Trophoblast cell (in vitro differentiated cells and primary cell): ENCODE measurements at regions not wholly inside any gene's neighbourhood (a gene's known extent, or its start where the extent isn't known, plus 50 kb on each side); places are given as distances from the start of the nearest gene placed in this dataset.

Experiments
- DNase-seq, 2 donors: peaks; one replicate each; pipeline ENCODE4 v3.0.0-alpha.2; 2016
- H2AFZ ChIP-seq: 2 replicates; pipeline ENCODE4 v1.6.1; 2013; ENCODE audit warnings: low read length, moderate library complexity, mild to moderate bottlenecking; ENCODE audit not compliant: insufficient read depth, poor library complexity
- H2AK5ac ChIP-seq: 2 replicates; pipeline ENCODE4 v1.6.1; 2013; ENCODE audit warnings: mild to moderate bottlenecking, low read length
- H2BK120ac ChIP-seq: 2 replicates; pipeline ENCODE4 v1.6.1; 2013; ENCODE audit warnings: low read length, mild to moderate bottlenecking, moderate library complexity; ENCODE audit not compliant: insufficient read depth, poor library complexity
- H2BK12ac ChIP-seq: 2 replicates; pipeline ENCODE4 v1.6.1; 2013; ENCODE audit warnings: mild to moderate bottlenecking, low read length, moderate library complexity
- H2BK5ac ChIP-seq: 2 replicates; pipeline ENCODE4 v1.6.1; 2013; ENCODE audit warnings: low read length, low read depth, moderate library complexity, mild to moderate bottlenecking; ENCODE audit not compliant: poor library complexity
- H3K14ac ChIP-seq: 2 replicates; pipeline ENCODE4 v1.6.1; 2013; ENCODE audit warnings: mild to moderate bottlenecking, low read length
- H3K18ac ChIP-seq: 2 replicates; pipeline ENCODE4 v1.6.1; 2013; ENCODE audit warnings: mild to moderate bottlenecking, low read length
- H3K23ac ChIP-seq: 2 replicates; pipeline ENCODE4 v1.6.1; 2013; ENCODE audit warnings: low read length
- H3K27ac ChIP-seq: 2 replicates; pipeline ENCODE4 v1.5.1; 2013; ENCODE audit warnings: low read depth, mild to moderate bottlenecking, inconsistent platforms, low read length, moderate library complexity
- H3K27me3 ChIP-seq: 2 replicates; pipeline ENCODE4 v1.6.1; 2013; ENCODE audit warnings: inconsistent platforms, mild to moderate bottlenecking, low read length, moderate library complexity; ENCODE audit not compliant: insufficient read depth
- H3K36me3 ChIP-seq, 2 experiments: 1 replicate in 1 of 2; 2 replicates in 1 of 2; pipeline ENCODE4 v1.6.1; 2013; ENCODE audit warnings: low read length in 2 of 2, mild to moderate bottlenecking in 2 of 2, moderate library complexity in 1 of 2; ENCODE audit not compliant: insufficient read depth in 2 of 2, control insufficient read depth in 1 of 2
- H3K4ac ChIP-seq: 2 replicates; pipeline ENCODE4 v1.6.1; 2013; ENCODE audit warnings: low read depth, mild to moderate bottlenecking, low read length, moderate library complexity
- H3K4me1 ChIP-seq, 2 experiments: 1 replicate in 1 of 2; 2 replicates in 1 of 2; pipeline ENCODE4 v1.6.1; 2013; ENCODE audit warnings: low read length in 2 of 2, mild to moderate bottlenecking in 2 of 2, moderate library complexity in 1 of 2; ENCODE audit not compliant: insufficient read depth in 2 of 2, control insufficient read depth in 1 of 2
- H3K4me2 ChIP-seq: 2 replicates; pipeline ENCODE4 v1.6.1; 2013; ENCODE audit warnings: inconsistent platforms, mild to moderate bottlenecking, low read length, moderate library complexity
- H3K4me3 ChIP-seq: 2 replicates; pipeline ENCODE4 v1.5.1; 2013; ENCODE audit warnings: mild to moderate bottlenecking, low read depth, low read length, inconsistent platforms
- H3K79me1 ChIP-seq: one replicate; pipeline ENCODE4 v1.6.1; 2013; ENCODE audit warnings: low read length
- H3K79me2 ChIP-seq: 2 replicates; pipeline ENCODE4 v1.6.1; 2013; ENCODE audit warnings: low read length, mild to moderate bottlenecking; ENCODE audit not compliant: control insufficient read depth, insufficient read depth, poor library complexity
- H3K9ac ChIP-seq: 2 replicates; pipeline ENCODE4 v1.6.1; 2013; ENCODE audit warnings: mild to moderate bottlenecking, low read length
- H3K9me3 ChIP-seq: 2 replicates; pipeline ENCODE4 v1.6.1; 2013; ENCODE audit warnings: low read depth, mild to moderate bottlenecking, control low read depth, inconsistent platforms, low read length; ENCODE audit not compliant: insufficient read depth
- H4K12ac ChIP-seq: 2 replicates; pipeline ENCODE4 v1.6.1; 2013; ENCODE audit warnings: low read depth, mild to moderate bottlenecking, low read length, moderate library complexity
- H4K8ac ChIP-seq: 2 replicates; pipeline ENCODE4 v1.6.1; 2013; ENCODE audit warnings: low read depth, mild to moderate bottlenecking, low read length, moderate library complexity
- H4K91ac ChIP-seq: one replicate; pipeline ENCODE4 v1.6.1; 2013; ENCODE audit warnings: low read depth, mild to moderate bottlenecking, low read length, moderate library complexity
- WGBS: extraction: QIAGEN DNeasy Blood & Tissue Kit; methylation state at CpG from one replicate; pipeline ENCODE4 v1.1.7; 2013; ENCODE audit warnings: missing lambda C conversion rate; ENCODE audit not compliant: insufficient read length, insufficient coverage; ENCODE audit errors: extremely low coverage; 5-methylcytosine and 5-hydroxymethylcytosine counted together

DNA sequence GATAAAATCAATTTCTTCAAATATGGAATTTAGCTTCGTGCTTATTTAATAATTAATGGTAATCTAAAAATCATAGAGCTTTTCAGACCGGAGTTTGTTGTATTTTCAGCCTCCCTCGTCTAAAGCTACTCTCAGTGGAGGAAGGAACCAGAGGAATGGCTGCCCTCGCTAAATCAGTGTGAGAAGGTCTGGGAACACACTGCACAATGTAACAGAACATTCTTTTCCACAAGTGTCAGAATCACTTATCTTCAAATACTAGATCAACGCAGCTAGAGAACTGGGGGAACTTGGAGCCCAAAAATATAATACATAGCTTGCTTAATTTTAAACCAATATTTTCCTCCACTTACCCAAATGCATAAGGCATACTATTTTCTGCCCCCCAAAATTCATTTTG lies 148.5 kb downstream of the MTERF1 start:
- no peaks in the 10 kb centered on the region for H3K4me1 ChIP-seq
- no peaks in the 10 kb centered on the region for H3K27me3 ChIP-seq
- H2AFZ ChIP-seq: no peak overlapping the region
- no peak overlapping the region for H3K4me2 ChIP-seq
- H3K9ac ChIP-seq: no peak overlapping the region
- H3K9me3 ChIP-seq: no peaks in the 10 kb centered on the region
- H2BK5ac ChIP-seq: no peak overlapping the region
- H2BK120ac ChIP-seq: no peak overlapping the region
- no peaks in the 10 kb centered on the region for H3K36me3 ChIP-seq
- no peak overlapping the region for H4K8ac ChIP-seq
- H3K4ac ChIP-seq: no peak overlapping the region
- H3K79me1 ChIP-seq: no peaks in the 10 kb centered on the region
- no peak overlapping the region for H2BK12ac ChIP-seq
- no peak overlapping the region for H3K23ac ChIP-seq
- H4K12ac ChIP-seq: no peak overlapping the region
- no peak overlapping the region for H3K18ac ChIP-seq
- H2AK5ac ChIP-seq: no peak overlapping the region
- DNase-seq: no peak
- H3K4me3 ChIP-seq: no peak overlapping the region
- H3K79me2 ChIP-seq: no peaks in the 10 kb centered on the region
- no peak overlapping the region for H3K14ac ChIP-seq
- H4K91ac ChIP-seq: no peak overlapping the region
- WGBS: no CpG with 5 or more reads among the region's 5 CpGs
- H3K27ac ChIP-seq: no peak overlapping the region

DNA sequence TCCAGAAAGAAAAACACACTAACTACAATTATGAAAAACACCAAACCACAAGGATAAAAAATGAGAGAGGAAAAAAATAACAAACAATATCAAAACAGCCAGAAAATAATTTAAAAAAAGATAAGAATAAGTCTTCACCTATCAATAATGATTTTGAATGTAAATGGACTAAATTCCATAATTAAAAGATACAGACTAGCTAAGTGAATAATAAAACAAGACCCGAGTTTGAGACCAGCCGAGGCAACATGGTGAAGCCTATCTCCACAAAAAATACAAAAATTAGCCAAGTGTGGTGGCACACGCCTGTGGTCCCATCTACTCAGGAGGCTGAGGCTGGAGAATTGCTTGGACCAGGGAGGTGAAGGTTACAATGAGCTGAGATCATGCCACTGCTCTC lies 131.1 kb downstream of the MTERF1 start:
- Histone ChIP-seq H3K18ac (no peak overlapping the region), H3K27me3 (no peaks in the 10 kb centered on the region), H3K4ac (no peak overlapping the region), H2BK5ac (no peak overlapping the region), H3K23ac (no peak overlapping the region), H4K12ac (no peak overlapping the region), H4K91ac (no peak overlapping the region), H2BK12ac (no peak overlapping the region), H3K9ac (no peak overlapping the region), H3K79me1 (no peaks in the 10 kb centered on the region), H4K8ac (no peak overlapping the region), H2BK120ac (no peak overlapping the region), H3K4me1 (no peaks in the 10 kb centered on the region), H3K27ac (no peak overlapping the region), H3K14ac (no peak overlapping the region), H2AK5ac (no peak overlapping the region), H3K4me2 (no peak overlapping the region), H3K79me2 (no peaks in the 10 kb centered on the region), H3K9me3 (peaks cover 3% of the 10 kb centered on the region), H3K36me3 (no peaks in the 10 kb centered on the region), H2AFZ (no peak overlapping the region), H3K4me3 (no peak overlapping the region)
- WGBS: no CpG with 5 or more reads among the region's 3 CpGs
- DNase-seq: no peak

DNA sequence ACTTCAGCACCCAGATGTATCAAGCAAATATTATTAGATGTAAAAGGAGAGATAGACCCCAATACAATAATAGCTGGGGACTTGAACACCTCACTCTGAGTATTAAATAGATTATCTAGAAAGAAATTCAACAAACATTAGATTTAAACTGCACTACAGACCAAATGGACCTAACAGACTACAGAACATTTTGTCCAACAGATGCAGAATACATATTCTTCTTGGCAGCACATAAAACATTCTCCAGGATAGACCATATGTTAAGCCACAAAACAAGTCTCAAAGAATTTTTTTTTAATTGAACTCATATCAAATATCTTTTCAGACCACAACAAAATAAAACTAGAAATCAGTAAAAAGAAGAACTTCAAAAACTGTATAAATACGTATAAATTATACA lies 130.4 kb downstream of the MTERF1 start:
- no CpG with 5 or more reads among the region's 1 CpG for WGBS
- DNase-seq: no peak

DNA sequence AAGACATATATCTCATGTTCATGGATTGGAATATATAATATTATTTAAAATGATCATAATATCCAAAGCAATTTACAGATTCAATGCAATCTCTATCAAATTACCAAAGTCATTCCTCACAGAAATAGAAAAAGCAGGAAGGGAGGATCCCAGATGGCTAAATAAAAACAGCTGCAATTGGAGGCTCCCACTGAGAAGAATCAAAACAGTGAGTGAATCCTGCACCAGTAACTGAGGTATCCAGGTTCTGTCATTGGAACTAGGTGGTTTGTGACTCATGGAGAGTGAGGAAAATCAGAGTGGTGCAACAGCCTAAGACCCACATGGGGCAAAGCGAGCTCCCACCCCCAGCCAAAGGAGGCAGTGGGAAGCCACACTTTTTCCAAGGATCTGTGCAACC lies 128.4 kb downstream of the MTERF1 start:
- Histone ChIP-seq H3K4me1 (no peaks in the 10 kb centered on the region), H3K79me1 (no peaks in the 10 kb centered on the region), H3K23ac (no peak overlapping the region), H2BK12ac (no peak overlapping the region), H3K4ac (no peak overlapping the region), H3K36me3 (no peaks in the 10 kb centered on the region), H2AFZ (no peak overlapping the region), H3K4me3 (no peak overlapping the region), H2AK5ac (no peak overlapping the region), H3K79me2 (no peaks in the 10 kb centered on the region), H2BK120ac (no peak overlapping the region), H4K12ac (no peak overlapping the region), H2BK5ac (no peak overlapping the region), H3K9ac (no peak overlapping the region), H4K8ac (no peak overlapping the region), H3K4me2 (no peak overlapping the region), H3K9me3 (peaks cover 3% of the 10 kb centered on the region), H4K91ac (no peak overlapping the region), H3K27me3 (no peaks in the 10 kb centered on the region), H3K18ac (no peak overlapping the region), H3K14ac (no peak overlapping the region), H3K27ac (no peak overlapping the region)
- DNase-seq: no peak
- WGBS: no CpG with 5 or more reads among the region's 1 CpG

More for the DNA sequence above, 130.4 kb downstream of the MTERF1 start:
- no peak overlapping the region for H3K27ac ChIP-seq
- H3K9ac ChIP-seq: no peak overlapping the region
- no peaks in the 10 kb centered on the region for H3K79me2 ChIP-seq
- no peak overlapping the region for H2AK5ac ChIP-seq
- no peak overlapping the region for H2AFZ ChIP-seq
- no peak overlapping the region for H2BK5ac ChIP-seq
- H4K8ac ChIP-seq: no peak overlapping the region
- no peak overlapping the region for H3K4ac ChIP-seq
- no peak overlapping the region for H3K4me3 ChIP-seq
- no peak overlapping the region for H4K91ac ChIP-seq
- H3K27me3 ChIP-seq: no peaks in the 10 kb centered on the region
- no peaks in the 10 kb centered on the region for H3K79me1 ChIP-seq
- H3K9me3 ChIP-seq: peaks cover 3% of the 10 kb centered on the region
- H3K36me3 ChIP-seq: no peaks in the 10 kb centered on the region
- H3K18ac ChIP-seq: no peak overlapping the region
- no peak overlapping the region for H2BK12ac ChIP-seq
- no peak overlapping the region for H3K14ac ChIP-seq
- H3K4me2 ChIP-seq: no peak overlapping the region
- H3K4me1 ChIP-seq: no peaks in the 10 kb centered on the region
- H4K12ac ChIP-seq: no peak overlapping the region
- H2BK120ac ChIP-seq: no peak overlapping the region
- no peak overlapping the region for H3K23ac ChIP-seq
